Neural progenitor cell (in vitro differentiated cells): ENCODE measurements at regions not wholly inside any gene's neighbourhood (a gene's known extent, or its start where the extent isn't known, plus 50 kb on each side); places are given as distances from the start of the nearest gene placed in this dataset.

Experiments
- DNase-seq: peaks from one replicate; pipeline ENCODE4 v3.0.0-alpha.2; 2016; ENCODE audit warnings: low spot score
- H2AFZ ChIP-seq: fragments of 200-600 bp; sonication (generic); replicated peaks from 2 replicates; pipeline ENCODE4 v1.6.1; 2016; ENCODE audit warnings: antibody characterized with exemption
- H3F3A ChIP-seq: fragments of 200-600 bp; sonication (generic); 2 replicates; pipeline ENCODE4 v1.6.1; 2016; ENCODE audit warnings: antibody characterized with exemption, low read depth
- H3K27ac ChIP-seq: fragments of 200-600 bp; sonication (generic); 2 replicates; pipeline ENCODE4 v1.5.1; 2016; ENCODE audit warnings: mild to moderate bottlenecking
- H3K27me3 ChIP-seq: fragments of 200-600 bp; sonication (generic); 2 replicates; pipeline ENCODE4 v1.6.1; 2016; ENCODE audit warnings: mild to moderate bottlenecking, moderate library complexity
- H3K36me3 ChIP-seq: fragments of 200-600 bp; sonication (generic); 2 replicates; pipeline ENCODE4 v1.5.1; 2016
- H3K4me1 ChIP-seq: fragments of 200-600 bp; sonication (generic); 2 replicates; pipeline ENCODE4 v1.6.1; 2016; ENCODE audit warnings: mixed run types
- H3K4me2 ChIP-seq: fragments of 200-600 bp; sonication (generic); 2 replicates; pipeline ENCODE4 v1.6.1; 2016
- H3K4me3 ChIP-seq: fragments of 200-600 bp; sonication (generic); 2 replicates; pipeline ENCODE4 v1.5.1; 2016
- H3K79me2 ChIP-seq: fragments of 200-600 bp; sonication (generic); 2 replicates; pipeline ENCODE4 v1.6.1; 2016; ENCODE audit warnings: low read depth
- H3K9ac ChIP-seq: fragments of 200-600 bp; sonication (generic); 2 replicates; pipeline ENCODE4 v1.6.1; 2016
- H3K9me3 ChIP-seq: fragments of 200-600 bp; sonication (generic); 2 replicates; pipeline ENCODE4 v1.5.1; 2016; ENCODE audit warnings: low read depth
- H4K20me1 ChIP-seq: fragments of 200-600 bp; sonication (generic); 2 replicates; pipeline ENCODE4 v1.6.1; 2016; ENCODE audit warnings: low read depth
- H3K27ac Mint-ChIP-seq: 3 replicates; pipeline ENCODE4 v1.8.0; 2021; ENCODE audit warnings: mixed read lengths
- H3K27me3 Mint-ChIP-seq: 2 replicates; pipeline ENCODE4 v1.8.0; 2022; ENCODE audit warnings: low read depth, mild to moderate bottlenecking, inconsistent platforms, moderate library complexity, mixed read lengths; ENCODE audit not compliant: insufficient read depth
- H3K36me3 Mint-ChIP-seq: 3 replicates; pipeline ENCODE4 v1.8.0; 2021; ENCODE audit warnings: mixed read lengths
- H3K4me1 Mint-ChIP-seq: 3 replicates; pipeline ENCODE4 v1.8.0; 2021; ENCODE audit warnings: mixed read lengths
- H3K4me3 Mint-ChIP-seq: 3 replicates; pipeline ENCODE4 v1.8.0; 2021; ENCODE audit warnings: mild to moderate bottlenecking, moderate library complexity, mixed read lengths
- H3K9me3 Mint-ChIP-seq: 3 replicates; pipeline ENCODE4 v1.8.0; 2020; ENCODE audit warnings: mixed read lengths
- EZH2 ChIP-seq: fragments of 200-600 bp; sonication (generic); IDR thresholded peaks from 2 replicates; pipeline ENCODE4 v1.6.1; 2017; ENCODE audit warnings: antibody characterized with exemption, mild to moderate bottlenecking, moderate library complexity
- EZH2phosphoT487 ChIP-seq: fragments of 200-600 bp; sonication (generic); IDR thresholded peaks from 2 replicates; pipeline ENCODE4 v1.6.1; 2017; ENCODE audit warnings: antibody characterized with exemption
- TF ChIP-seq, protein P1 (sequence below): fragments of 200-600 bp; sonication (generic); IDR thresholded peaks from 2 replicates; pipeline ENCODE4 v1.5.1; 2017; ENCODE audit warnings: antibody characterized with exemption, mild to moderate bottlenecking

DNA sequence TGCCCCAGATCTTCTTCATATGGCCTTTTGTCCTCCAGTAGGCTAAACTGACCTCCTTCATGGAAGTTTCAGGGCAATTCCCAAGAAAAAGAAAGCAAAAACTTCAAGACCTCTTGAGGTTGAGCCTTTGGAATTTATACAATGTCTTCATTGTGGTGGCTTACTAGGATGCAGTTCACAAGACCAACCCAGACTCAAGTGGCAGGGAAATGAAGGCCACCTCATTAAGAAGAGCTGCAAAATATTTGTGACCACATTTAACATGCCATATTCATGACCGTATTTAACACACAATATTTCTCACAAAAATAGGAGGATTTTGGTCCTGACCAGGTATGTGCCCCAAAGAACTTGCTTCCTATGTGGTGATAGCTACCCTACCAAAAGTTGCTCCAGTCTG, 605.5 kb upstream of the PITX2 start:
- no peaks in the 10 kb centered on the region for H3K36me3 ChIP-seq
- no peak overlapping the region for H3K4me3 ChIP-seq
- TF ChIP-seq, protein P1, sequence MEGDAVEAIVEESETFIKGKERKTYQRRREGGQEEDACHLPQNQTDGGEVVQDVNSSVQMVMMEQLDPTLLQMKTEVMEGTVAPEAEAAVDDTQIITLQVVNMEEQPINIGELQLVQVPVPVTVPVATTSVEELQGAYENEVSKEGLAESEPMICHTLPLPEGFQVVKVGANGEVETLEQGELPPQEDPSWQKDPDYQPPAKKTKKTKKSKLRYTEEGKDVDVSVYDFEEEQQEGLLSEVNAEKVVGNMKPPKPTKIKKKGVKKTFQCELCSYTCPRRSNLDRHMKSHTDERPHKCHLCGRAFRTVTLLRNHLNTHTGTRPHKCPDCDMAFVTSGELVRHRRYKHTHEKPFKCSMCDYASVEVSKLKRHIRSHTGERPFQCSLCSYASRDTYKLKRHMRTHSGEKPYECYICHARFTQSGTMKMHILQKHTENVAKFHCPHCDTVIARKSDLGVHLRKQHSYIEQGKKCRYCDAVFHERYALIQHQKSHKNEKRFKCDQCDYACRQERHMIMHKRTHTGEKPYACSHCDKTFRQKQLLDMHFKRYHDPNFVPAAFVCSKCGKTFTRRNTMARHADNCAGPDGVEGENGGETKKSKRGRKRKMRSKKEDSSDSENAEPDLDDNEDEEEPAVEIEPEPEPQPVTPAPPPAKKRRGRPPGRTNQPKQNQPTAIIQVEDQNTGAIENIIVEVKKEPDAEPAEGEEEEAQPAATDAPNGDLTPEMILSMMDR, result no peak
- TF ChIP-seq EZH2, result no peak
- no peak for TF ChIP-seq EZH2phosphoT487
- H3K9ac ChIP-seq, result no peak overlapping the region
- H3K4me1 Mint-ChIP-seq, result no peaks in the 10 kb centered on the region
- H3K36me3 Mint-ChIP-seq, result no peaks in the 10 kb centered on the region
- H3K9me3 Mint-ChIP-seq, result no peaks in the 10 kb centered on the region
- no peak overlapping the region for H2AFZ ChIP-seq
- DNase-seq, result no peak
- H3K4me1 ChIP-seq, result no peaks in the 10 kb centered on the region
- H3F3A ChIP-seq, result no peaks in the 10 kb centered on the region
- no peaks in the 10 kb centered on the region for H3K79me2 ChIP-seq
- H4K20me1 ChIP-seq, result no peaks in the 10 kb centered on the region
- H3K27ac ChIP-seq, result no peak overlapping the region
- H3K27me3 Mint-ChIP-seq, result no peaks in the 10 kb centered on the region
- H3K27ac Mint-ChIP-seq, result no peak overlapping the region
- no peaks in the 10 kb centered on the region for H3K9me3 ChIP-seq
- no peaks in the 10 kb centered on the region for H3K27me3 ChIP-seq
- no peak overlapping the region for H3K4me3 Mint-ChIP-seq
- no peak overlapping the region for H3K4me2 ChIP-seq

DNA sequence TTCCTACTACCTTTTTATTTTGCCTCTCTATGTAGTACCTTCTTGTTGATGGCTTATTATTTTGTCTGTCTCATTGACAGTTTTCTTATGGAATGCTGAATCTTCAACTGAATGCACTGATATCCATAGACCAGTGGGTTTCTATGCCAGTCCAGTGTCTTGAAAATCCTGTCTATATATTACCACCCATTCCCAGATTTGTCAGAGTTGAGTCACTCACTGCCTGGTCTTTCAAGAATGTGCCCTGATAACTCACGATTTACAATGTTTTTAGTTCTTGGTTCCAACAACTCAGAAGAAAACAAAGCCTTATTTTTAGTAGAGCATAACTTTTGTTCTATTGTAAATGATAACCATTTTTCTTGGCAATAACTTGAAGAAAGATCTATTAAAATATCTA, 606.0 kb upstream of the PITX2 start:
- H3K9ac ChIP-seq, result no peak overlapping the region
- Mint-ChIP-seq H3K9me3 (no peaks in the 10 kb centered on the region), H3K36me3 (no peaks in the 10 kb centered on the region), H3K27ac (no peak overlapping the region), H3K4me3 (no peak overlapping the region), H3K4me1 (no peaks in the 10 kb centered on the region), H3K27me3 (no peaks in the 10 kb centered on the region)
- no peaks in the 10 kb centered on the region for H3K27me3 ChIP-seq
- no peaks in the 10 kb centered on the region for H3K79me2 ChIP-seq
- H3F3A ChIP-seq, result no peaks in the 10 kb centered on the region
- H3K4me2 ChIP-seq, result no peak overlapping the region
- TF ChIP-seq EZH2phosphoT487 (no peak), EZH2 (no peak)
- TF ChIP-seq, protein P1, result no peak
- no peaks in the 10 kb centered on the region for H3K36me3 ChIP-seq
- no peak overlapping the region for H2AFZ ChIP-seq
- no peak overlapping the region for H3K27ac ChIP-seq
- no peaks in the 10 kb centered on the region for H3K4me1 ChIP-seq
- no peak for DNase-seq
- no peak overlapping the region for H3K4me3 ChIP-seq
- H3K9me3 ChIP-seq, result no peaks in the 10 kb centered on the region
- no peaks in the 10 kb centered on the region for H4K20me1 ChIP-seq

DNA sequence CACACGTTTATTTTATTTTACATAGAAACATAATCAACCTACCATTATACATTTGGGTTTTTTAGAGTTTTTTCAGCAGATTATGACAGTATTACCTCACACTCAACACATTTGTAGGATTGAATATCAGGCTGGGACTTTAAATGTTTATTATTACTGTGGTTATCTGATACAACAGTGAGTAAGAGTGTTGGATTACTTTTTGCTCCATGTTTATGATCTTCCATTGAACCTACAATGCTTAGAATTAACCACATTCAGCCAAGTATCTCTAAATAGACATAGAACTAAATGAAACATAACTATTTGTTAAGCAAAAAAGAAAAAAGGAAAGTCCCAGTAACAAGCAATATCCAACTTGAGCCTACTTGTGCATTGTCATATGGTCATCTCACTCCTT, 607.4 kb upstream of the PITX2 start:
- H3K4me1 Mint-ChIP-seq, result no peaks in the 10 kb centered on the region
- no peaks in the 10 kb centered on the region for H3K4me1 ChIP-seq
- H2AFZ ChIP-seq, result no peak overlapping the region
- H3K27me3 ChIP-seq, result no peaks in the 10 kb centered on the region
- H3K36me3 ChIP-seq, result no peaks in the 10 kb centered on the region
- H3K27ac ChIP-seq, result no peak overlapping the region
- H3K4me3 ChIP-seq, result no peak overlapping the region
- no peaks in the 10 kb centered on the region for H3K27me3 Mint-ChIP-seq
- H3K9me3 ChIP-seq, result no peaks in the 10 kb centered on the region
- no peaks in the 10 kb centered on the region for H3K36me3 Mint-ChIP-seq
- H3F3A ChIP-seq, result no peaks in the 10 kb centered on the region
- no peak overlapping the region for H3K4me3 Mint-ChIP-seq
- no peak for DNase-seq
- TF ChIP-seq EZH2phosphoT487 (no peak), EZH2 (no peak)
- TF ChIP-seq, protein P1, result no peak
- H3K27ac Mint-ChIP-seq, result no peak overlapping the region
- H3K9ac ChIP-seq, result no peak overlapping the region
- H3K9me3 Mint-ChIP-seq, result no peaks in the 10 kb centered on the region
- H3K79me2 ChIP-seq, result no peaks in the 10 kb centered on the region
- H3K4me2 ChIP-seq, result no peak overlapping the region
- no peaks in the 10 kb centered on the region for H4K20me1 ChIP-seq

DNA sequence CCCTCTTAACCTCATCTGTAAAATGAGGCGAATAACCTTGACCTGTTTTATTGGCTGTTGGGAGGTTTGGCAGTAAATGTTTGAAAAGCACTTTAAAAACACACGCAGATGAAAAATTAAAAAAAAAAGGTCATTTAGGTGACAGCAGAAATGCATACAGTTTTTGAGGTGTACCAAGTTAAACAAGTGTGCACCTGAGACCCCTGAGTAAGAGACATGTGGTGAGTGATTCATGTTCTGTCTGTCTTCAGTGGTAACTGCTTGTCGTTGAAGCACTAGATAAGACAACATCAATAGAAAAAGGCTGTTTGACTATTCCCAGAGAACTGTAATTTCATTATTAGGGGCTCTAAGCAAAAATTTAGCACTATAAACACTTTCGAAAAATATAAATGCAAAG, 608.4 kb upstream of the PITX2 start:
- no peak overlapping the region for H3K4me2 ChIP-seq
- no peak overlapping the region for H3K4me3 ChIP-seq
- H3K9ac ChIP-seq, result no peak overlapping the region

More for the DNA sequence above, 608.4 kb upstream of the PITX2 start:
- H3K36me3 Mint-ChIP-seq, result no peaks in the 10 kb centered on the region
- no peaks in the 10 kb centered on the region for H3K9me3 Mint-ChIP-seq
- Histone ChIP-seq H4K20me1 (no peaks in the 10 kb centered on the region), H3K4me1 (no peaks in the 10 kb centered on the region), H3F3A (no peaks in the 10 kb centered on the region), H3K79me2 (no peaks in the 10 kb centered on the region), H3K27me3 (no peaks in the 10 kb centered on the region), H3K9me3 (no peaks in the 10 kb centered on the region), H3K27ac (no peak overlapping the region), H2AFZ (no peak overlapping the region), H3K36me3 (no peaks in the 10 kb centered on the region)
- no peak overlapping the region for H3K27ac Mint-ChIP-seq
- no peak overlapping the region for H3K4me3 Mint-ChIP-seq
- DNase-seq, result no peak
- no peaks in the 10 kb centered on the region for H3K4me1 Mint-ChIP-seq
- no peaks in the 10 kb centered on the region for H3K27me3 Mint-ChIP-seq
- TF ChIP-seq EZH2phosphoT487, result no peak
- TF ChIP-seq, protein P1, result no peak
- TF ChIP-seq EZH2, result no peak
